Activated CD8-positive, alpha-beta memory T cell treated with anti-CD3 and anti-CD28 coated beads, Interleukin-2, amount 50 U/mL, for 48 hours (primary cell): ENCODE measurements at regions not wholly inside any gene's neighbourhood (a gene's known extent, or its start where the extent isn't known, plus 50 kb on each side); places are given as distances from the start of the nearest gene placed in this dataset.
"Not testable (repeated sequence)": the region's sequence is repeated elsewhere in the genome, so short reads cannot be mapped to it uniquely, and the experiment has no call there.

Experiments used
- DNase-seq: peaks from one replicate; pipeline ENCODE4 v3.0.0-alpha.2; 2020

DNA sequence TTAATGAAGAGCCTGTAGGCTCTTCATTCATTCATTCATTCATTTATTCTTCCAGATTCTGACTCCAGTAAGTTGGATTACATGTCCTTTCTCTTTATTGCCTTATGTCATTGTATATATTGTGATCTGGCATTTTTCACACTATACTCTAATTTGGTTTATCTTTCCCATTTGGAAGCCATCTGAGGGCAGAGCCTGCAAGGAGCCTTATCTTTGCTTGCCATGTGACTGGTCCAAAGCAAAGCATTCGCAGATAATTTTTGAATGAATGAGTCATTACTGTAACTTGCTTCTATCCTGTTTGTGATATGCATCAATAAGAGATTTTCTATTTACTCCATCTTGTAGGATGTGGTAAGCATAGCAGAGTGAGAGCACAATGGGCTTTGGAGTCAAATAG is 108.4 kb upstream of the DAB1 start:
- no peak for DNase-seq

DNA sequence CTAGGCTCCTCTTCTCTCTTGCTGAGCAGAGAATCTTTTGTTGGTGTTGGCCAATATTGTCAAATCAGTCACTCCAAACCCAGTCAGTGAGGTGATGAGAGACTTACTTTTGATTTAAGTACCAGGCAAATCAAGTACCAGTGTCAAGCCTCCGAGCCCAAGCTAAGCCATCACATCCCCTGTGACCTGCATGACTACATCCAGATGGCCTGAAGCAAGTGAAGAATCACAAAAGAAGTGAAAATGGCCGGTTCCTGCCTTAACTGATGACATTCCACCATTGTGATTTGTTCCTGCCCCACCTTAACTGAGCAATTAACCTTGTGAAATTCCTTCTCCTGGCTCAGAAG is 107.0 kb upstream of the DAB1 start:
- DNase-seq, result not testable (repeated sequence)

DNA sequence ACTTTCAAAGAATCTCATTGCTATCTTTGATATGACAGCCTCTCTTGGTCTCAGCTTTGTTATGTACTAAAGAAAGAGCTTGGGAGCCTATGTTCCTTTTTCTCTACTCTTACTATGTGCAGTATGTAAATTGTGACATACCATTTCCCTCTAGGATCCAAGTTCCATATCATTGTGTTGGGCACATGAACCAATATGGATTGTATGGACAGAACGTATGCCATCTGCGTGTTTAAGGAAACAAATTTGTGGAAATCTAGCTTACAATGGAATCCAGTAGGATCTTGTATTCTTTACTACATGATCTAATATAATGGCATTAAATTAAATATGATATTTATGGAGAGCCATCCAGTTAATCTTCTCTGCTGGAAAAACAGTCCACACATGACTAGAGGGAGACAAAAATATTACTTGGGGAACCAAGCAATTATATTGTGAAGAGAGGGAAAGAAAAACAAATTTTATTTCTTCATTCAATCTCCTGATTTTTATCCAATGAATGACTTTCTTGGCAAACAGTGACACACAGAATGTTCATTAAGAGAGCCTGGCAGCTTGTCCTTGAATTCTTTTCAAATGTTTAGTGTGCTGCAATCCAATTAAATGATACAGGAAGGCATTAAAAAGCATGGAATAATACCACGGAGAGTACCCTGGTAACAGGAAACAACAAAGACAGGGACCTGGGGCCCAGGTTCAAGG is 106.5 kb upstream of the DAB1 start:
- DNase-seq, result no peak

DNA sequence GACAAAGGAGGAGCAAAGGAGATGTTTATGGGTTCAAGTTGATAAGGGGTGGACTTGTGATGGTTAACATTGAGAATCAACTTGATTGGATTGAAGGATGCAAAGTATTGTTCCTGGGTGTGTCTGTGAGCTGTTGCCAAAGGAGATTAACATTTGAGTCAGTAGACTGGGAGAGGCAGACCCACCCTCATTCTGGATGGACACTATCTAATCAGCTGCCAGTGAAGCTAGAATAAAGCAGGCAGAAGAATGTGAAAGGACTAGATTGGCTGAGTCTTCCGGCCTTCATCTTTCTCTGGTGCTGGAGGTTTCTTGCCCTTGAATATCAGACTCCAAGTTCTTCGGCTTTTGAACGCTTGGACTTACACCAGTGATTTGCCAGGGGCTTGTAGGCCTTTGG is 98.7 kb upstream of the DAB1 start:
- DNase-seq, result no peak

DNA sequence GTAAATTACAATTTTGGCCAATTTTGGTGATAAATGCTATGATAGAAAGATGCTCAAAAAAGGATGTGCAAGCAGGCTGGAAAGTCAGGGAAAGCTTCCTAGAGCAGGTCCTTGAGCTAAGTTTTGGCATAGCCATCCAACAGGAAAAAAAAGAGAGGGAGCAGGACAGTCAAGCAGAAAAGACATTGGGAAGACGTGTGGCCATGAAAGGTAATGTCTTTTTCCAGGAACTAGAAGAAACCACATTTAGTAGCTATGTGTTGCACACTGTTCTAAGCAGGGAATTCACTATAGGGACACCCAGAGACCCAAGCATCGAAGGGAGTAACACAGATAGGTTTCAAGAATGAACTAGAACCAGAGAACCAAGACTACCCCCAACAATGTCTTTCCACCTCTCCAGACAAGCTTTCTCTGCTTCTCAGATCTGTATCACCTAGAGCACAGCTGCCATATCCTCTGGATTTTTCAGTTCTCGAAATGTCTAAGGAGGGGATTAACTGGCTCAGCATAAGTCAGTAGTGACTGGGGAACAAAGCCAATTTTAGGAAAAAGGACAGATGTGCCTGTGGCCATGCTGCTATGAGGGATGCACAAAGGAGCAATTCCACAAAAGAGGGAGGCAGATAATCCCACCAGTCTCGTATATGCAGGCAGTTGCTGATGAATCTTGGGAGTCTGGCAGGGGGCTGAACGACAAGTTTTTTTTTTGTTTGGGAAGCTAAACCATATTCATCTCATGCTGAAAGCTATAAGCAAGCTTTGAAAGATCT is 97.1 kb upstream of the DAB1 start:
- DNase-seq, result no peak

DNA sequence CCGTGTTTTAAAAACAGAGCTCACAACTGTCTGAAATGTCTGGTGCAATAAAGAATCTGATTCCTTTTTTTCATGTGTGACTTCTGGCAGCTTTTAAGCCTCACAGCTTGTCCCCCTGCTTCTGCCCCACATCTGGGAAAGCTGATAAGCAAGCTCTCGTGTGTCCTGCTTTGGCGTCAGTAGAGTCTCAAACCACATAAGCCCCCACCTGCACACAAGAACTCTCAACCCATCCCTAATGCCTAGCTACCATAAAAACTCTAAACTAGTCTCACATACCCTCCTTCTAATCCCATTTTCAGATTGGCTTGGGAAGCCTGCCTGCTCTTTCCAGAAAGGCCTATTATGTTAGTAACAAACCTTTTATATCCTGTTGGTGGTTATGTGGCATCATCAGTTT is 94.6 kb upstream of the DAB1 start:
- no peak for DNase-seq

DNA sequence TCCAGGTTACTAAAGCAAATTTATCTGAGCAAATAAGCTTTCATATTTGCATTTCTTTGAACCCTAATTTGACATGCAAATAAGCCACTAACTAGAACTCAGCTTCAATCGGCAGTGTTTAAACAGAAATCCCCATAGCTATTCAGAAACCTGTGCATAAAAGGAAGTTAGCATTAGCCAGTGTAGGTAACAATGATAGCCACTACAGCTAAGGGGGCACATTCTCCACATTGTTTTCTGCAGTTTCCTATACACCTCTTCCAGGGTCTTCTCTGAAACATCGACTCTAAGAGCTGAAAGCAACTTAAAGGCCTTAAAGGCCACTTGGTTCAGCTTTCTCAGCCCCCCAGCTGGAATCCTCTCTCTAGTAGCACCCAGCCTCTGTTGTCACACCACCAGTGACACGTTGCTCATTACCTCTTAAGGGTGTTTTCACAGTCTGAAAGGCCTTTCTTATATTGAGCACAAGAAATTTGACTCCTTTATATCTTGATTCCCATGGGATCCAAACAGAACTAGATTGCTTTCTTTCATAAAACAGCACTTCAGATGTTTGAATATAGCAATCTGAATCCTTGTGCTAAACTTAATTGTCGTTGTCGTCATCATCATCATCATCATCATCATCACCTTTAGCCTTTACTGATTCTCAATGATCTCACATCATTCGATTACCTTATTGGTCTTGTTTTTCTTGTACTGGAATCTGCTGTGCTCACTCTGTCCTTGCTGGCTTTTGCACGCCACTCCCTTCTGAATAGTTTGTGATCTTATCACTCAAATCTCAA is 93.9 kb upstream of the DAB1 start:
- no peak for DNase-seq

DNA sequence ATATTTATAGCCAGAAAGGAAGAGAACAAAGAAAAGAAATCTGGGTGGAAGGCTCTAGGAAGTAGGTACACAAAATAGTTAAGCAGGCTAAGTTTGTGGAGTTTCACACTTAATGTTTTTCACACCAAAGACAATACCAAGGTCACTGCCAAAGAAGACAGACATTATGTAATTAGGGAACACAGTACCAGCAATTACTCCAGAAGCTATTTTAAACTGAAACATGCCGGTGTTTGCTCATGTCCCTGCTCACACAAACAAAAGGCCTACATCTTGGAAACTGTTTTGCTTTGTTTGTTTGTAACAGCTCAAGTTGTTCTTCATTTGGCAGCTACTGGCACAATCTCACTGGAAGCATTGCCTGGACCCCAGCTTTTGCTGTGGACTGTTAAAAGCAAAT is 88.5 kb upstream of the DAB1 start:
- DNase-seq, result no peak

DNA sequence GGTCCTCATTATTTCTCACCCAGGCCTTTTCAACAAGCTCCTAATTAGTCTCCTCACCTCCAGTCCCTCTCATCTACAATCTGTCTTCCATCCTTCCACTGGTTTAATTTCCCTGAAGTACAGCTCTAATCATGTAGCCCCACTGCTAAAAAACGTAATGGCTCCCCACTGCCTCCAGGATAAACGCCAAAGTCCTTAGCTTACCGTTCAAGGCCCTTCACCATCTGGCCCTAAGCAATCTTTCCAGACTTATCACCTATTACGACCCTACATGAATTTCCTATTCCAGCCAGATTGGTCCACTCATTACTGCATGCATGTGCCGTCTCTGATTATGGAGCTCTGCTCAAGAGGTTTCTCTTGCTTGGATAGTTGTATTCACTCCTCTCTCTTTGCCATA is 83.1 kb upstream of the DAB1 start:
- DNase-seq, result no peak

DNA sequence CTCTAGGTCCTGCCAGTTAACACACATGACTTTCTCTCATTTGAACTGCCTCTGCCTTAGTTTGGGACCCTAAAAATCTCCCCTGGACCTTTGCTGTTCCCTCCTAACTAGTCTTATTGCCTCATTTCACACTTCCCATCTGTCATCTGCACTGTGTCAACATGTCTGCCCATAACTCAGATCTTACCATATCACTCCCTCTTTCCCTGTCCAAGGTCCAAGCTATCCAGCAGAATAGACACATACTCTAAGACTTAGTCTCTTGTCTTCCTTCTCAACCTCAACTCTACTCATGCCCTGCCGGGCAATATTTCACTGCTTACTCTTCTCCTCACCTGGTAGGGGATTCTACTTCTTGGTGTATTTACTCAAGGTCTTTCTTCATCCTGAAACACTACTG is 79.5 kb upstream of the DAB1 start:
- DNase-seq, result no peak

DNA sequence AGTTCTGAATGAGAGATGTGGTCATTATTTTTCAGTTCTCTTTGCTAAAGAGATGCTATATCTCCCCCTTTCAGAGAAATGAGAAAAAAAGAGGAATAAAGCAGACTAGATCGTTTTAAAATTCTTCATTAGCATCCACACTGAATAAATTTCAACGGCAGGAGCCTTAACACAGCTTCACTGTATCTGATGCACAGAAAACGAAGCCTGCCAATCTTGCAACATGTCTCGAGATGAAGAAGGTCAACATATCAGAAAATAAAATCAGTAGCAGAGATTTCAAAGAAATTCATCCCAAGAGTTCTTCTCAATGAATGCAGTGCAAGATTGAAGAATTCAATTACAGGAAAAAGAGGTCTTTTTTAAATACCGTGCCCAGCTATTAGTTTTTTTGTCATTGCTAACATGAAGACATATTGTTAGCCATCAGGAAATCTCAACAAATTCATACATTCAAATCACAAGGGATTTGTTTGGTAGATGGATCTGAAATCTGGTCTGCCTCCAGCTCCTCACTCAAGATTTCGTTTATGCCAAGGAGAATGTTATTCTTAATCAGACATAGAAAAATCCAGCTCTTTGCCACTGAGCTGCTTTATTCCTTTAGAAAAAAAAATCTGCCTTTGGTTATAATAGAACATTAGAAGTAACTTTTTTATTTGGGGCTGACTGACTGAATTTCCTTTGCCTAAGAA is 76.4 kb upstream of the DAB1 start:
- no peak for DNase-seq

DNA sequence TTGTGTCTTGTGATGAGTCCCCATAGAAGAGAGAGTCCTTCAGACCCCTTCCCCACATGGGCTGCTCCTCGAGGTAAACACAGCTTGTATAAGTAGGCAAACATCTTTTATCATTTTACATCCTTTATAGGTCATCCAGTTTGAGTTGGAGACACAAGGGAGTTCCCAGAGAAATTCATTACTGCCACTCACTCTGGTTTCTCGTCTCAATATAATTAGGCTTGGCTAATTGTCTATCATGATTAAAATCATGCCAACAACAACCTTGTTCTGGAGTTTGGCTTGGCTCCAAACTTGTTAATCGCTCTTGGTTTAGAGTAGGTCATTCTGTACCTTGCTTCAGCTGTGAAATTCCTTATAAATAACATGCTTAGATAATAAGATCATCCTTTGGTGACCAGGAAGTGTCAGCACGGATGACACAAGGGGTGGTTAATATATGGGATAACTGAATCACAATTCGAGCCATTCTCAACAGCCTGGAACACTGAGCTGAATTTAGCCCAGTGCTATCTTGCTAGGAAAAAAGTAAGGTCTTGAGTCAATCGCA is 70.7 kb upstream of the DAB1 start:
- no peak for DNase-seq

DNA sequence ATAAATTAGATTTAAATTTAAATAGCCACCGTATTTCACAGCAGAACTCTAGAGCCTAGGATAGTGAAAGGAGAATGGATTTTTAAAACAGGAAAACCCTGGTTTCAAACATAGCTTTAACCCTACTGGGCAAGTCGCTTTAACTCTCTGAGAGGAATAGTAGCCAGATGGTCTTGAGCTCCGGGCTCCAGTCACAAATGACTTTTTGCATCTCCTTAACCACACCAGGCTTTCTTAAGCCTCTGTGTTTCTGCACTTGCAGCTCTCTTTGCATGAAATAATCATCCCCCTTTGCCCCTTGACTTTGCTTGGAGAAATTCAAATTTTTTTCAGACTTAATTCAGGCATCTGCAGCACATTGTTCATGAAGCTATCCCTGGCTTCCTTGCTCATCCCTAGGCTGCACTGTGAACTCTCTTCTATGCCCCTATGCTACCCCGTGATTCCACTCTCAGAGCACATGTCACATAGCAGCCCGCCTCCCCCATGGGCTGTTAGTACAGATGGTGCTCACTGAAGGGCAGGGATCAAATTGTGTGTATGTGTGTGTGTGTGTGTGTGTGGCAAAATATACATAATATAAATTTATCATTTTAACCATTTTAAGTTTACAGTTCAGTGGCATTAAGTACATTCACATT is 68.8 kb upstream of the DAB1 start:
- no peak for DNase-seq

DNA sequence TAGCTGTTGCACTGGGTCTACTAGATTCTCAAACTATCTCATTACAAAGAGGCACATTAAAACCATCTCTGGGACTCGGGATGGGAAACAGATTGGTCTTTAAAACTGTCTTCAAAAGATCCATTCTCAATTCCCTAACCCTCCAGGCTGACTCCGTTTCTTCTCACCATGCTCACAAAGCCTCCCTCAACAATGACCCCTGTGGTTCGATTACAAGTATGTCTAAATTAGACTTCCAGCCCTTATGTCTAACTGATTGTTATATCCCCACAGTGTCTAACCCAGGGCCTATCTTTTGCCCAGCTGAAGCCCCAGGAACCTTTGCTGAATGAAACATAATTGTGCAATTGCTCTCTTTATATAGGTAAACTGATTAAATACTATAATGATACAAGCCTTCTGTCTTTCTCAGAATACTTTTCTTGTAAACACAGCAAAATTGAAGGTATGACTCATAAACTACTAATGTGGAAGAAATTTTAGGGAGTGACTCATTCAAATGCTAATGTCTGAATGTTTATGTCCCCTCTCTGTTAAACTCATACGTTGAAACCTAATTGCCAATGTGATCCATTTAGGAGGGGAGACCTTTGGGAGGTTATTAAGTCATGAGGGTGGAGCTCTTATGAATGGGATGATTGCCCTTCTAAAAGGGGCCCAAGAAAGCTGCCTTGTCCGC is 65.6 kb upstream of the DAB1 start:
- DNase-seq, result no peak

DNA sequence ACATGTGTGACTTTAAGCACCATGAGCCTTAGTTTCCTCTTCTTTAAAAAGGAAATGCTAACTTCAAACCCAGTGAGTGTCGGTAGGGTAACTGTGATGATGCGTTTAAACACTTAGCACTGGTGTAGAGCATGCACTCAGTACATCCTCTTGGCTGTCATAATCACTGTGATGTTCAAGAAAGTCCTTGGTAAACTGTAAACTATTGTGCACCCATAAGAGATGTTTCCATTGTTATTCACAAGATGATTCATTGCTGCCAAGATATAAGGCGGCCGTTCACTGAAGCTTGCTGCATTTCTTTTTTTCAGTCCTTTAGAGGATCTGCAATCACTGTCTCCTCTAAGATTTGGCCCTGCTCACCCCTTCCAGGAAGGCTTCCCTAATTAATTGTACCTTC is 61.8 kb upstream of the DAB1 start:
- no peak for DNase-seq

DNA sequence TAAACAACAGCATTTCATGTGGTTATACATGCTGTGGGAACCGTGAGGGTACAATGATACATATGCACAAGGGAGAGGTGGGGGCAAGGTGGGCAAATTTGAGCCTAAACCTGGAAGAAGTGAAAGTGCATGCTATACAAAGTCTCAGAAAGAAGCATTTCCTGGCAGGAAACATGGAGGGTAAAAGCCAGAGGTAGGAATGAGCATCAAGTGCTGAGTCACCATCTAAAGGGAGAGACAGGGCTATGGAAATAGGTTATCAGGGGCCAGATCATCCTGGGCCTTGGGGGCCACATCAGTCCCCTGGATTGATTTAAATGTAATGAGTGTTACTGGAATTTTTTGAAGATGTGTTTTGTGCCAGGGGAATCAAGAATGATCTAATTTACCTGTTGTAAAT is 60.1 kb upstream of the DAB1 start:
- DNase-seq, result no peak

DNA sequence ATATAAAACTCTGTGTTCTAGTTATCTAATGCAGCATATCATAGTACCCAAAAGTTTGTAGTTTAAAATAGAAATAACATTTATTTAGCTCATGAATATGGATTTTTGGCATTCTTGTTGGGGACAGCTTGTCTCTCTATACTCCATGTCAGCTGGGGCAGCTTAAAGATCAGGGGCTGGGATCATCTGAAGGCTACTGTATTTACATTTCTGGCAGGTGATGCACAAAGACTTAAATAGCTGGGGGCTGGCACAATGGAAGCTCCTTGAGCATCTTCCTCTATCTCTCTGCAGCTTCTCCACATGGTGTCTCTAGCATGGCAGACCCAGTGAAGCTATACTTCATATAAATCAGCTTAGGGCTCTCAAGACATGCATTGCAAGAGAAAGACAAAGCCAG is 55.6 kb upstream of the DAB1 start:
- no peak for DNase-seq

DNA sequence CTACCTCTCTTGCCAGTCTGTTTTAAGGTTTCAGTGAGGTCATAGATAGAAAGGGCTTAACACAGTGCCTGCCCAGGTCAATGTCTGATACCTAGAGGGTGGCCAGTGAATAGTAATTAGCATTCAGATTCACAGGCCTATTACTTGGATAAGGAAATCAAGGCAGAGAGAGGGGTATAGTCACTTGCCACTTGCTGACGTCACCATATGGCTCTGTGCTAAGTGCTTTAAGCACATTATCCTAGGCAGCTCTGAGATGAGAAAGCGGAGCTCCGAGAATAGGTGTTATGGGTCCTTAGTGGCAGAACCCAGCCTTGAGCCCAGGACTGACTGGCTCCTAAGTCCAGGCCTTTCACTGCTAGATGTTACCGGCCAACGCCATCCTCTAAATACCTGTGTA is 51.5 kb upstream of the DAB1 start:
- no peak for DNase-seq

DNA sequence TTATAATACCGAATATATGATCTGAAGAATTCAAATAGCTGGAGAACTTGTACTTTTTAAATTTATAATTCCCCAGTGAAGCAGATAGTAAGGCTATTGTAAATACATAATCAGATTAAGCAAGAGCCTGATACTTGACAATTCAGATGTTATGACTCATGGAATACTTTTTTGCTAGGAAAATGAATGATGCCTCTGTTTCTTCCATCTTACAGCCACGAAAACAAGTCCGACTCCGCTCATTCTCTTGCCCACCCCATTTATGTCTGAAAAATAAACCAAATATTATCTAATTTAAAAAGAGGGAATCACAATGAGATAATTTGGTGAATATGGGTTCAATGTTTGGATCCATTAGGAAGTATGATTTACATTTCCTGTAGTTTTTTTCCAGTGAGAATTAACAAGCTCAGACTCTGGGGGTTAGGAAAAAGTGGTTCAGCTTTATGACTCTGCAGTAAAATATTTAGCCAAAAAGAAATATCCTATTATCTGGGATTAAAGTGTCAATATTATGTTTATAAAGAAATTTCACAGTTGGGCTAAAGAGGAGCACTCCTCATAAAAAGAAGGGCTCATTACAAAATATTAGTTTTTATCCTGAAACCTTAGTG is 50.4 kb upstream of the DAB1 start:
- DNase-seq, result no peak
